ENCODE measurements at regions not wholly inside any gene's neighbourhood (a gene's known extent, or its start where the extent isn't known, plus 50 kb on each side); places are given as distances from the start of the nearest gene placed in this dataset.

DNA sequence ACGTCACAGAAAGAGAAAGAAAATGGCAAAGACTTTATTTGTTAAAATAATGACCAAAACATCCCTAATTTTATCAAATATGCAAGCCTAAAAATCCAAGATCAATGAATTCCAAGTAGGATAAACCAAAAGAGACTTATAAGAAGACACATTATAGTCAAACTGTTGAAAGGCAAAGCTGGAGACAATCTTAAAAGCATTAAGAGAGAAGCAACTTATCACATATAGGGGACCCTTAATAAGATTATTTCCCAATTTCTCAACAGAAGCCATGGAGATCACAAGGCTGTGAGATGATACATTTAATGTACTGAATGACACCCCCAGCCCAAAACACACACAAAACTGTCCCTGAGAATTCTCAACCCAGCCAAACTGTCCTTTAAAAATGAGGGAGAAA is 228.7 kb downstream of the COG6 start:
- no peak overlapping the region for H2AK5ac ChIP-seq (ENCODE audit: low read length)
- no peak overlapping the region for H3K4ac ChIP-seq (ENCODE audit: low read depth, low read length)
- no peak overlapping the region for H3K4me3 ChIP-seq (ENCODE audit: low read depth, low read length)
- H2BK12ac ChIP-seq (ENCODE audit: low read length): no peak overlapping the region
- H4K91ac ChIP-seq (ENCODE audit: low read depth, low read length): no peak overlapping the region
- no peaks in the 10 kb centered on the region for H3K36me3 ChIP-seq (ENCODE audit: control insufficient read depth in 1 of 2, insufficient read depth in 2 of 2, low read length in 2 of 2)
- no peak overlapping the region for H4K12ac ChIP-seq (ENCODE audit: low read depth, low read length)
- H3K4me2 ChIP-seq (ENCODE audit: low read length): no peak overlapping the region
- no peak overlapping the region for H2BK120ac ChIP-seq (ENCODE audit: insufficient read depth, low read length, poor library complexity)
- no peak overlapping the region for H2BK5ac ChIP-seq (ENCODE audit: low read depth, low read length, poor library complexity)
- H3K9me3 ChIP-seq (ENCODE audit: insufficient read depth, low read depth, low read length): peaks cover 2% of the 10 kb centered on the region
- H3K79me1 ChIP-seq (ENCODE audit: low read length): no peaks in the 10 kb centered on the region
- no peak overlapping the region for H3K23ac ChIP-seq (ENCODE audit: low read length)
- no peak overlapping the region for H3K18ac ChIP-seq (ENCODE audit: low read length)
- H4K8ac ChIP-seq (ENCODE audit: low read depth, low read length): no peak overlapping the region
- no peak for DNase-seq
- no peaks in the 10 kb centered on the region for H3K79me2 ChIP-seq (ENCODE audit: control insufficient read depth, insufficient read depth, low read length, poor library complexity)
- no peak overlapping the region for H2AFZ ChIP-seq (ENCODE audit: insufficient read depth, low read length, poor library complexity)
- no peak overlapping the region for H3K14ac ChIP-seq (ENCODE audit: low read length)
- peaks cover 0 to 4% of the 10 kb centered on the region in 2 experiments for H3K4me1 ChIP-seq (ENCODE audit: control insufficient read depth in 1 of 2, insufficient read depth in 2 of 2, low read length in 2 of 2)
- H3K27me3 ChIP-seq (ENCODE audit: insufficient read depth, low read length): no peaks in the 10 kb centered on the region
- H3K27ac ChIP-seq (ENCODE audit: low read depth, low read length): no peak overlapping the region
- WGBS (ENCODE audit: extremely low coverage, insufficient coverage, insufficient read length): no CpG with 5 or more reads among the region's 1 CpG
- no peak overlapping the region for H3K9ac ChIP-seq (ENCODE audit: low read length)

GRCh38 chr13:39886336-39886735 is 230.9 kb downstream of the COG6 start:
- Histone ChIP-seq H3K23ac (ENCODE audit: low read length) (no peak overlapping the region), H3K18ac (ENCODE audit: low read length) (no peak overlapping the region), H3K4me2 (ENCODE audit: low read length) (no peak overlapping the region), H3K4me1 (ENCODE audit: control insufficient read depth in 1 of 2, insufficient read depth in 2 of 2, low read length in 2 of 2) (peaks cover 0 to 4% of the 10 kb centered on the region in 2 experiments), H3K4me3 (ENCODE audit: low read depth, low read length) (no peak overlapping the region), H2AFZ (ENCODE audit: insufficient read depth, low read length, poor library complexity) (no peak overlapping the region), H3K9ac (ENCODE audit: low read length) (no peak overlapping the region), H3K79me1 (ENCODE audit: low read length) (no peaks in the 10 kb centered on the region), H3K27ac (ENCODE audit: low read depth, low read length) (no peak overlapping the region), H4K8ac (ENCODE audit: low read depth, low read length) (no peak overlapping the region), H2BK12ac (ENCODE audit: low read length) (no peak overlapping the region), H3K4ac (ENCODE audit: low read depth, low read length) (no peak overlapping the region), H2BK5ac (ENCODE audit: low read depth, low read length, poor library complexity) (no peak overlapping the region), H3K36me3 (ENCODE audit: control insufficient read depth in 1 of 2, insufficient read depth in 2 of 2, low read length in 2 of 2) (no peaks in the 10 kb centered on the region), H3K14ac (ENCODE audit: low read length) (no peak overlapping the region), H4K12ac (ENCODE audit: low read depth, low read length) (no peak overlapping the region), H3K9me3 (ENCODE audit: insufficient read depth, low read depth, low read length) (peaks cover 2% of the 10 kb centered on the region), H3K27me3 (ENCODE audit: insufficient read depth, low read length) (no peaks in the 10 kb centered on the region), H2BK120ac (ENCODE audit: insufficient read depth, low read length, poor library complexity) (no peak overlapping the region), H4K91ac (ENCODE audit: low read depth, low read length) (no peak overlapping the region), H3K79me2 (ENCODE audit: control insufficient read depth, insufficient read depth, low read length, poor library complexity) (no peaks in the 10 kb centered on the region), H2AK5ac (ENCODE audit: low read length) (no peak overlapping the region)
- no peak for DNase-seq

- no peak overlapping the region for H3K4me3 ChIP-seq (ENCODE audit: low read depth, low read length)
- no peak overlapping the region for H4K8ac ChIP-seq (ENCODE audit: low read depth, low read length)
- no peaks in the 10 kb centered on the region for H3K79me2 ChIP-seq (ENCODE audit: control insufficient read depth, insufficient read depth, low read length, poor library complexity)
- no peak overlapping the region for H4K12ac ChIP-seq (ENCODE audit: low read depth, low read length)
- H3K18ac ChIP-seq (ENCODE audit: low read length): no peak overlapping the region
- no peak overlapping the region for H2BK5ac ChIP-seq (ENCODE audit: low read depth, low read length, poor library complexity)
- H3K36me3 ChIP-seq (ENCODE audit: control insufficient read depth in 1 of 2, insufficient read depth in 2 of 2, low read length in 2 of 2): no peaks in the 10 kb centered on the region
- no peak overlapping the region for H3K23ac ChIP-seq (ENCODE audit: low read length)
- no peak overlapping the region for H4K91ac ChIP-seq (ENCODE audit: low read depth, low read length)
- no peak overlapping the region for H3K4me2 ChIP-seq (ENCODE audit: low read length)
- H3K79me1 ChIP-seq (ENCODE audit: low read length): no peaks in the 10 kb centered on the region
- no peaks in the 10 kb centered on the region for H3K27me3 ChIP-seq (ENCODE audit: insufficient read depth, low read length)
- H3K4ac ChIP-seq (ENCODE audit: low read depth, low read length): no peak overlapping the region
- H3K9me3 ChIP-seq (ENCODE audit: insufficient read depth, low read depth, low read length): peaks cover under 1% of the 10 kb centered on the region
- DNase-seq: no peak
- H3K14ac ChIP-seq (ENCODE audit: low read length): no peak overlapping the region
- H2AFZ ChIP-seq (ENCODE audit: insufficient read depth, low read length, poor library complexity): no peak overlapping the region
- H3K9ac ChIP-seq (ENCODE audit: low read length): no peak overlapping the region
- no CpG with 5 or more reads among the region's 2 CpGs for WGBS (ENCODE audit: extremely low coverage, insufficient coverage, insufficient read length)
- no peak overlapping the region for H2AK5ac ChIP-seq (ENCODE audit: low read length)
- no peak overlapping the region for H3K27ac ChIP-seq (ENCODE audit: low read depth, low read length)
- peaks cover 0 to 4% of the 10 kb centered on the region in 2 experiments for H3K4me1 ChIP-seq (ENCODE audit: control insufficient read depth in 1 of 2, insufficient read depth in 2 of 2, low read length in 2 of 2)
- no peak overlapping the region for H2BK12ac ChIP-seq (ENCODE audit: low read length)
- no peak overlapping the region for H2BK120ac ChIP-seq (ENCODE audit: insufficient read depth, low read length, poor library complexity)
Observed at GRCh38 chr13:39887387-39887786, 231.9 kb downstream of the COG6 start.

DNA sequence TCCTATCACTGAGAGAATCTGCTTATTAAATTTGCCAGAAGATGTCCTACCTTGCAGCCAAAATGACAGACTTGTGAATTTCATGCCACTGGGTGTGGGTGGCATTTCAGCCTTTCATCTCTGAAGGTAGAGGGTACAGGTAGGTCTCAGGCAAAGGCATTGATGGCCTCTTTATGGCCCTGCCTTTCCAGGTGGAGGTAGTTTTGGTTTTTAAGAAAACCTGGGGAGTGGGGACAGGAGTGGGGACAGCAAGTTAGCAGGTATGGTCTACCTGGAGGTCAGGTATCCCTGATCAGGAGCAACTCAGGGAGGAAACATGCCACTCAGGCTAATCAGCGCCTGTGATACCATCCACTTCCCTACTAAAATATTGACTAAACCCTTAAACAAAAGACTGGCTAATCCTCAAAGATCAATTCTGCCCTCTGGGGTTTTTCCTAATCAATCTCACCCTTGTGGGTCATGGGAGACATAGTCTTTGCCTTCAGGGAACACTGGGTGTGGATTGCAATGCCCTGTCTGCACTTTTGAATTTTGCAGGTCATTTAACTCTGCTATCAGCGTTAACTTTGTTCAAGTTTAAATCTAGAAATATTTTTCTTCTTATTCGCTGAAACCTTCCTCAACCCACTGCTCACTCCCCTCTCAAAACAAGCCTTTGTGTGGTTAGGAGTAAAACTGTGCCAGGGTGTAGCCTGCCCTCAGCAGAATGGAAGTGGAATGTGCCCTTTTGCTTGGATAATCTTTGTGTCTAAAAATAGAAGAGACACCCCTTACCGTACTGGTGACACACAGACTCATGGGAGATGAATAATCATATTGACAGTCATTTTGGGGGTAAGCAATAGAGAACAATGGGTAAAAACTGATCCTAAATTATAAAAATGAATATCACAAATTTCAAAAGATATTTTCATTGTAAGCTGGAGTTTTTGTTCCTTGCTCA is 233.7 kb downstream of the COG6 start:
- H2BK120ac ChIP-seq (ENCODE audit: insufficient read depth, low read length, poor library complexity): no peak overlapping the region
- no peaks in the 10 kb centered on the region for H3K27me3 ChIP-seq (ENCODE audit: insufficient read depth, low read length)
- no peak overlapping the region for H2BK5ac ChIP-seq (ENCODE audit: low read depth, low read length, poor library complexity)
- WGBS (ENCODE audit: extremely low coverage, insufficient coverage, insufficient read length): no CpG with 5 or more reads among the region's 4 CpGs
- no peak overlapping the region for H3K14ac ChIP-seq (ENCODE audit: low read length)
- no peak overlapping the region for H3K23ac ChIP-seq (ENCODE audit: low read length)
- H3K9me3 ChIP-seq (ENCODE audit: insufficient read depth, low read depth, low read length): no peaks in the 10 kb centered on the region
- H4K12ac ChIP-seq (ENCODE audit: low read depth, low read length): no peak overlapping the region
- H3K4me2 ChIP-seq (ENCODE audit: low read length): no peak overlapping the region
- no peaks in the 10 kb centered on the region for H3K79me2 ChIP-seq (ENCODE audit: control insufficient read depth, insufficient read depth, low read length, poor library complexity)
- H3K36me3 ChIP-seq (ENCODE audit: control insufficient read depth in 1 of 2, insufficient read depth in 2 of 2, low read length in 2 of 2): no peaks in the 10 kb centered on the region
- H3K4me1 ChIP-seq (ENCODE audit: control insufficient read depth in 1 of 2, insufficient read depth in 2 of 2, low read length in 2 of 2): peaks cover 0 to 4% of the 10 kb centered on the region in 2 experiments
- no peak for DNase-seq
- no peak overlapping the region for H2AK5ac ChIP-seq (ENCODE audit: low read length)
- H3K18ac ChIP-seq (ENCODE audit: low read length): no peak overlapping the region
- H3K4ac ChIP-seq (ENCODE audit: low read depth, low read length): no peak overlapping the region
- no peak overlapping the region for H4K8ac ChIP-seq (ENCODE audit: low read depth, low read length)
- H3K27ac ChIP-seq (ENCODE audit: low read depth, low read length): no peak overlapping the region
- no peak overlapping the region for H4K91ac ChIP-seq (ENCODE audit: low read depth, low read length)
- no peaks in the 10 kb centered on the region for H3K79me1 ChIP-seq (ENCODE audit: low read length)
- no peak overlapping the region for H2BK12ac ChIP-seq (ENCODE audit: low read length)
- no peak overlapping the region for H2AFZ ChIP-seq (ENCODE audit: insufficient read depth, low read length, poor library complexity)
- H3K9ac ChIP-seq (ENCODE audit: low read length): no peak overlapping the region
- H3K4me3 ChIP-seq (ENCODE audit: low read depth, low read length): no peak overlapping the region

Data from trophoblast cell (in vitro differentiated cells and primary cell).